Caki2 (cell line): ENCODE measurements at regions not wholly inside any gene's neighbourhood (a gene's known extent, or its start where the extent isn't known, plus 50 kb on each side); places are given as distances from the start of the nearest gene placed in this dataset.

Source experiments
- DNase-seq: peaks from one replicate; pipeline ENCODE4 v3.0.0-alpha.2; 2015; ENCODE audit warnings: low read depth
- in situ Hi-C: cut with HindIII; loops from 2 replicates; pipeline ENCODE4 v1.10.0; 2016; ENCODE audit warnings: low sequenced_read_pairs, low pct_unique_long_range_greater_than_20kb, mixed read lengths

GRCh38 chr18:10052871-10053270 is 139.1 kb downstream of the VAPA start:
- in situ Hi-C loops, result no loop called here
- DNase-seq, result no peak

DNA sequence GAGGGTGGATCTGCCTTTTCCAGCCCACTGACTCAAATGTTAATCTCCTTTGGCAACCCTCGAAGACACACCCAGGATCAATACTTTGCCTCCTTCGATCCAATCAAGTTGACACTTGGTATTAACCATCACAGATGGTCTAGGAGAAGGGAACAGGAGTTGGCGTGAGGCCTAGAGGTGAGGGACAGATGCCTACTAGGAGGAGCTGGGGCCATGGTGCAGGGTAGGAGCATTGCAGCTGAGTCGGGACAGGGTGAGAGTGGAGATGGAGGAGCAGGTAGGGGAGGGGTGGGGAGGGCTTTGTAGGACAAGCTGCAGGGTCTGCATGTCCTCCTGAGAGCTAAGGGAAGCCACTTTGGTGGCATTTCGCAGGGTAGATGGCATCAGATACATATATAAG is 140.0 kb downstream of the VAPA start:
- DNase-seq, result no peak
- in situ Hi-C loops, result no loop called here

DNA sequence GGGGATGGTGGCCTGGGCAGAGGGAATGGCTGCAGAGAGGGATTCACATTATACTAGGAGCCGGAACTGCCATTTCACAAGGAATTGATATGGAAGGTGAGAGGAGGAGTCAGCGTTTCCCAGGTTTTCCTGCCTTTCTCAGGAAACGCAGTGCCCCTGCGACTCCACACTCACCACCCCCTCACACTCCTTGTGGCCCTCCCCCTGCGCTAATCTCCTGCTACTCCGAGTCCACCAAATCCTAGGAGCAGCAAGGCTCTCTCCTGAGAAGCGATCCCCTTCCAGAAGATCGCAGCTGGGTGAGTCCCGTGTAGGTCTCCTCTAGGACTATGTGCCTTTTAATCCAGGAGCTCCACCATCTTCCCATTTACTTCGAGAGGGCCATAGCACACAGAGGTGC is 140.6 kb downstream of the VAPA start:
- in situ Hi-C loops, result no loop called here
- DNase-seq, result no peak

DNA sequence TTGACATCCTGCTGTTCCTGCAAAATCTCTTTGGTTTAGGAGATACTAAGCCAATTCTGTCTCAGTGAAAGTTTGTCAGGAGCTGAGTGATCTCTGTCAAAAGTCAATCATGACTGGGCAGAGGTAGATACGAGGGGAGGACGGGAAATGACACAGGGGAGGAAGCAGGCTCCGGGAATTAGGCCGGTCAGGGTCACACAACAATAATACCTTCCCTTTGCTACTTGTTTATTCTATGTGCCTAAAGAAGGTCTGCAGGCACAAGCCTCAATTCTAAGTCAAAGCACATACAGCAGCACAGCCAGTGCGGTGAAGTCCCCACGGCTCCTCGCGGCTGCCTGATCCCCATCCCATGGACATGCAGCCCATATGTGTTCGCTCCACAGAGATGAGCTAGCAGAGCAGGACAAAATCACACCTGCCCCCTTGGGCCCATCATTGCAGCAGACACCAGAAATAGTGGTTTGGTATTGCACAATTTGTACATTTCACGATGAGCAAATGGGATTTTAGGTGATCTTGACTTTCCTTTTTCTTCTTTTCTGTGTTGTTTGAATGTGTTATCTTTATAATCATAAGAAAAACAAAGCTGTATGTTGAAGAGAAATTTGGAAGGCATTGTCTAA is 141.4 kb downstream of the VAPA start:
- in situ Hi-C loops, result no loop called here
- no peak for DNase-seq

DNA sequence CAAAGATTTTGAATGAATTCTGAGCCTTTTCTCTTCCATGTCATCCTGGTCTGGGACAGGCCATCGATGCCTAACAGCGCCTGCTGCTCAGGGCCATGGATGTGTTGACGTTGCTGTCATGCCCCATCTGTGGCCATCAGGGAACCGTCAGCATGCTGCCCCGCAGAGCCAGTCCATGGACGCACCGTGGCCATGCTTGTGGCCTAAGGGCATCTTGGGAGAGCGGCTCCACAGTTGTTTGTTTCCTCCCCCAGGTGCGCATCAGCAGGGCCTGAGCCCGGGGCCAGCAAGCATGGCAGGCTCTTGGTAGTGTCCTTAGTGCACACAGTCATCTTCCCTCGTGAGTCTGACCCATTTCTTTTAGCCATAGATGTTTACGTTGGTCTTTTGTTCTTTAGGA is 142.7 kb downstream of the VAPA start:
- DNase-seq, result no peak

DNA sequence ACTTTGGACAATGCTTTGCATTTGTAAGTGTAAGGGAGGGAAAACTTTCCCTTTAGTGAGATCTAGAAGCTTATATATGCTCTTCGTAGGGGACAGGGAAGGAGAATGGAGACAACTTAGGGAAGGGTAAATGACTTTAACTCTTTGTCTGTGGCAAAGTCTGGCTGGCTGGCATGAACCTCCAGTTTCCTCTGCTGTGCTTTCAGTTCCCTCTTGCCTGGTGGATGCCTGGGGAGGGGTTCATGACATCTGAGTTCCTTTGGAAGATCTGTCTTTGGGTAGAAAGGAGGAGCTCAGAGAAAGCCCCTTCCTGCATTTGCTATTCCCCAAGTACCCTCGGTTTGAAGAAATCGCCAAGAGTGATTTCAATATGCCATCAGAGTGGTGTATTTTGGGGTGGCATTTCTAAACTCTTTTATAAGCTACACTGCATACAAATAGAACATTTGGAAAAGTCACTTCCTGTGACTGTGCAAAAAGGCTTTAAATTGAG is 143.6 kb downstream of the VAPA start:
- in situ Hi-C loops, result no loop called here
- DNase-seq, result no peak

More for the DNA sequence above, 142.7 kb downstream of the VAPA start:
- in situ Hi-C loops, result no loop called here

DNA sequence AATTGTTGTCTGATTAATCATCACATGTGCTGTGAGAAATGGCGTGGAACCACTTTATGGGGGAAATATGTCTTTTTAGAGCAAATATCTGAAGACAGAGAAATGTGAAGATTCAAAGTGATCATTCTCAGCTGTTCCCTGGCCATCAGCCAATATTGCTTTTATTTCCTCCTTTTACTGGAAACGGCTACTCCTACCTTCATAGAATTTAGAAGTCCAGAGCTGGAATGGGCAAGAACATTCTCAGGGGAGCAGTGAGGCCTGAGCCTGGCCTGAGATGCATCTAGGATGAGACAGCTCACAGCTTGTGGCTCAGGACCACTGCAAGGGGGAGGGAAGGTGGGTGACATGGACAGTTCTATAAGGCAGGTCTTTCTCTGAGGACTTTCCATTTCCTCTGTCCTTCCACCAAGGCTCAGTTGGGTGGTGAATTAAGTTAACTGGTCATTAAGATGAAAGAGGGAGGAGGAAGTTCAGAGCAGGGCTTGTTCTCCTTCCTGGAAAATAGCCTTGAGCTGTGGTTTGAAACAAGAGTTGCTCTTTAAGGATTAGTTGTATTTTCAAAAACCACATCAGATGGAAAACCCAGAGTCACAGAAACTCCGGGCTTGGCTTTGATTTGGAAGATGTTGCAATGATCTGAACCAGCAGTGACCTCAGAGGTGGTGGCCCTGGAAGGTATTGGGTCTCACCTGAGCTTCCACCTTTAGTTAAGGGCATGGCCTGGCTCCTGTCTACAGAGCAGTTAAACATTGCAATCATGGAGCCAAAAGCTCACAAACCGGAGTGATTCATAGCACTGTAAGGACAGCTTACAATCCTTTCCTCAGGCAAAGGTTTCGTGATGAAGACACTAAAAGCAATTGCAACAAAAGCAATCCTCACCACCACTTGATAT is 144.3 kb downstream of the VAPA start:
- DNase-seq, result peak; percentile 19
- in situ Hi-C loops, result no loop called here

DNA sequence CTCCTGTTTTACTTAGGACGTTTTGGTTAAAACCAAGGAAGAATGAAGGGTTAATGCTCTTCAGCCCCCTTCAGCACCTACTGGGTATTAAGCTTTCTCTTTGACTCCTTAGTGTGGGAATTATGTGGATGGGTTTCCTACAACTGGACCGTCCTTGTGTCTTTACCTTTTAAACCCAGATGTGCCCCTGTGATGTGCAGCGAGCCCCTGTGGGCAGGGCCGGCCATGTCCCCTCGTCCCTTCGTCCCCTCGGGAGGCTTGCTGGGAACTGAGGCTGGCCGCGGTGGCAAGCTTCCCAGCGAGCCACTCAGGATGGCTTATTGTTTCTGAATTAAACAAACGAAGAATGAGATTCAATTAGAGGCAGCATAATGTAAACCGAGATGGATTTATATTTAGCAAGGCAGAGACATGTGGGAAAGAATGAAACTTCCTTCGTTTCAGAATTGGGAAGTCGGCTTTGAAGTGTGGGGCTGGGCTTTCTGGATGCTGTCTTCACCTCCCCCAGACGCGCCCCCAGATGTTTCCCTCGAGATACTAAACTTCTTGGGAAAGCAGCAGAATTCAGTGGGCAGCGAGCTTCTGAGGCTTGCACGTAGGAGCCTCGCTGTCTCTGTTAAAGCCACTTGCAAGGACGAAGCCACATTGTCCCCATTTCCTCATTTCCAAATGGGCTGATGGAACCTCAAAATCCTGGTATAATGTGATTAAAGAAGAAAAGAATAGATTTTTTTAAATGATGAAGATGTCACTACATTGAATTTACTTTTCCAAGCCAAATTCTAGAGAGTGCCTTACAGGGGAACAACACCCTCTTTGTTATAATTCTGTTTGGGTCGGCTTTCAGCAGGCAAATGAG is 146.0 kb downstream of the VAPA start:
- no peak for DNase-seq
- in situ Hi-C loops, result no loop called here

DNA sequence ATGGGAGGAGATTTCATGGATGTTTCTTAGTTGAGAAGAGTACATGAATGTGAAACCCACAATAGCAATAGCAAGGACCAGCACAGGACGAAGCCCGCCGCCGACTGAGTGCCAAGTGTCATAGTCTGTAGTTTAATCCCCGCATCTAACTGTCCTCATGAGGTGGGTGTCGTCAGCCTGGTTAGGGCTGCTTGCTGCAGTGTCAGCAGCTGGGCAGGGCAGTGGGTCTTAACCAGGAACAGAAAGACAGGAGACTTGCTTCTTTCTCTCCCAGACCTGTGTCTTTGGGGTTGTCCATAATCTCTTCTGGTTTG is 146.6 kb downstream of the VAPA start:
- in situ Hi-C loops, result no loop called here
- no peak for DNase-seq

DNA sequence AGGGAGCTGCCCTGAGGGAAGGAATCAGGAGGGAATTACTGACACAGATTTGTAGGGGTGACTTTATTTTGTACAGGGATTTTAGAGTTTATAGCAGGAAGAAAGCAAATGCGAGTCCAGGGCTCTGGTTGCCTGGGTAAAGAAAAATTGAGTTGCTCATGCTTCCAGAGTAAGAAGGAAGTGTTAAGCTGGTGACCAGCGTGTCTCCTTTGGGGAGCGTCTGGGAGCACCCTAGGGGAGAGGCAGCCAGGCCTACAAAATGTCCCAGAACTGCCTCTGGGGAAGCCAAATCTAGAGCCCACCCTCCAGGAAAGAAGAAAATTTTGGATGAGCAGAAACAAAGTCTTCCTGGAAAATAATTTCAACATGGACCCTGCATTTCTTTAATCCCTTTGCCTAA is 147.0 kb downstream of the VAPA start:
- in situ Hi-C loops, result no loop called here

DNA sequence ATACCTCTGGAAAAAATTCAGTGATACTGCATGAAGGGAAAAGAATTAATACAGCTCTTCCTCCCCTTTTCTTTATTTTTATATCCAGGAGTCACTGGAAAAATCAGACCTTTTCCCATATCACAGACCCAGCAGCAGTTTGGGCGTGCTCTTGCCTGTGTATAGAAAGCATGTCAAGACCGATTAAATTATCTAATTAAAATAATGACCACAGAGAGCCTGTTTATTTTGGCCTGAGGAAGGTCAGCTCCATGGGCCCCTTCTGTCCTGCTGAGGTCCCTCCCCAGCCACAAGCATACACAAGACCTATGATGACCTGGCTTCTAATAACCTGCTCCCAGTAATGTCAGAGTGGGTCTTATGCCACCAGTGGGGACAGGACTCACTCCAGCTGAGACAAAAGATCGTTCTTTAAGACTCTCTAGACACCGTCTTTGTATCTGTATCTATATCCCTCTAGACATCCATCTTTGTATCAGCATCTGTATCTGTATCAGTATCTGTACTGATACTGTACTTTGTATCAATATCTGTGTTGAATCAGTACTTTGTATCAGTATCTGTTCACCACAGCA is 147.8 kb downstream of the VAPA start:
- in situ Hi-C loops, result no loop called here
- no peak for DNase-seq

More for the DNA sequence above, 147.0 kb downstream of the VAPA start:
- no peak for DNase-seq

- DNase-seq, result no peak
- in situ Hi-C loops, result no loop called here
These were observed 148.8 kb downstream of the VAPA start for GRCh38 chr18:10062302-10063300.

DNA sequence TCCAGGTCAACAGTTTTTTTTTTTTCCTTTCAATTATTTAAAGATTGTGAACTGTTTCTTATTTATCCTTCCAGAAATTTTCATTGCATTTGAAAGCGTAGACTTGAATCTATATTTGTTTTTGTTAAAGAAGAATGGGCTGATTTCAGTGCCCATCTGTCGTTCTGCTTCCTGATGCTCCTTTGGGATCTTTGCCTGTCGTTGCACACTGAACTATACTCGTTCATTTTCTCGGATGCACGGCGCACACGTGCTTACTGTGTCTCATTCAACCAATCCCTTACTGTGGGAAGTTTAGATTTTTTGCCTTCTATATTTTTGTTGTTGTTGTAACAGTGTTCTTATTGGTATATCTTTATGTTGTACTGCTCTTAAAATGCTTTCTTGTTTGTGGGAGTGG is 149.7 kb downstream of the VAPA start:
- in situ Hi-C loops, result no loop called here
- DNase-seq, result no peak

DNA sequence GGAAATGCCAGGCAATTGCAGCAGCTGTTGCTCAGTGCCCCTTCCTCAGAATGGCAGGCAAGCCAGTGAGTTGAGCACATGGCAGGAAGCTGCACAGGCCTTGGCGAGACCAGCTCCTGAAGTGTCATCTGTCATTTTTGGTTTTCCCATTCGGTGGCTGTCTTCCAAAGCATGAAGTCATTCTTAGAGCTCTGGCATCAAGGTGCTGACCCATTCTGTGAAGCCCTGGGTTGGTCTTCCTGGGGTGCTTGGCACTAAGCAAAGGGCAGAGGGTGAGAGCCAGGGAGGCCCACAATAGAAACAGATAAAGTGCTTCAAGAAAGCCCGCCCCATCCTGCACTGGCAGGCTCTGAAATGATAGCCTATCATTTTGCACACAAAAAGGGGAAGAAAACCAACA is 150.5 kb downstream of the VAPA start:
- in situ Hi-C loops, result no loop called here
- DNase-seq, result no peak

GRCh38 chr18:10065296-10065695 is 151.5 kb downstream of the VAPA start:
- in situ Hi-C loops, result no loop called here
- no peak for DNase-seq

GRCh38 chr18:10067670-10068659 is 154.1 kb downstream of the VAPA start:
- DNase-seq, result no peak
- in situ Hi-C loops, result no loop called here
